ENCODE measurements at regions not wholly inside any gene's neighbourhood (a gene's known extent, or its start where the extent isn't known, plus 50 kb on each side); places are given as distances from the start of the nearest gene placed in this dataset.

DNA sequence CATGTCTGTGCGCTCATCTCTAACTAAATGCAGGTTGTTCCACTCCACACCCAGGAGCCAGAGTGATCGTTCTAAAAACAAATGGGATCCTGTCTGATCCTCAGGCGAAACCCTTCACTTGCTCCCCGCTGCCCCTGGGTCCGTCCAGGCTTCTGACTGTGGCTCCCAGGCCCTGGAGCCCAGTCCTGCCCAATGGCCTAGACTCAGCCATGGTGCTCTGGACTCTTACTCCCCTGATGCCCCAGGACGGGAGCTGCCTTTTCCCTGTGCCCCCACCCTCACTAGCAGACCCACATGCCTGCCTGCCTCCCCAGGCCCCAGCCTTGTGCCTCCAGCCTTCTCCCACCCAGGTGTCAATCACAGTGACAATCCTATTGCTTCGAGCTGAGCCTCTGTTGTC, 256.7 kb downstream of the BMP7 start:
- 96% methylated on average over 5 of the region's 7 CpGs for WGBS

DNA sequence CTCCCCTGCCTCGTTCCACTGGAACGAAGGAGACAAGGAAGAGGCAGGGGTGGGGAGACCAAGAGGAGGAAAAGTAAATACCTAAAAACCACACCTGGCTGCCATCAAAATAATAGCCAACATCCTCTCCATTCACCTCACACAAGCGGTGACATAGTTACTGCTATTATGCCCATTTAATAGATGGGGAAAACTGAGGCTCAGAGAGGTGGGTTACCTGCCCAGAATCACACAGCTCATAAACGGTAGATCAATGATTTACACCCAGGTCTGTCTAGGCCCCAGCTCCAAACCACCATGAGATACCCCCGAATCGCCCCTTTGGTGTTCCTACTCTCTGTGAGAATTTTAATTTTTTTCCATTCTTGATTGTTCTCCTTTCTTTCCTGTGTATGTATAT, 253.8 kb downstream of the BMP7 start:
- Histone ChIP-seq H3K4me3 (no peak overlapping the region), H3K4me1 (peaks cover 6% of the 10 kb centered on the region), H3K27ac (no peak overlapping the region), H3K27me3 (peaks cover 30% of the 10 kb centered on the region), H3K9me3 (no peaks in the 10 kb centered on the region), H3K36me3 (no peaks in the 10 kb centered on the region)
- TF ChIP-seq POLR2AphosphoS5 (IDR thresholded peaks at IDR 0.05) = no peak
- TF ChIP-seq, protein P1, sequence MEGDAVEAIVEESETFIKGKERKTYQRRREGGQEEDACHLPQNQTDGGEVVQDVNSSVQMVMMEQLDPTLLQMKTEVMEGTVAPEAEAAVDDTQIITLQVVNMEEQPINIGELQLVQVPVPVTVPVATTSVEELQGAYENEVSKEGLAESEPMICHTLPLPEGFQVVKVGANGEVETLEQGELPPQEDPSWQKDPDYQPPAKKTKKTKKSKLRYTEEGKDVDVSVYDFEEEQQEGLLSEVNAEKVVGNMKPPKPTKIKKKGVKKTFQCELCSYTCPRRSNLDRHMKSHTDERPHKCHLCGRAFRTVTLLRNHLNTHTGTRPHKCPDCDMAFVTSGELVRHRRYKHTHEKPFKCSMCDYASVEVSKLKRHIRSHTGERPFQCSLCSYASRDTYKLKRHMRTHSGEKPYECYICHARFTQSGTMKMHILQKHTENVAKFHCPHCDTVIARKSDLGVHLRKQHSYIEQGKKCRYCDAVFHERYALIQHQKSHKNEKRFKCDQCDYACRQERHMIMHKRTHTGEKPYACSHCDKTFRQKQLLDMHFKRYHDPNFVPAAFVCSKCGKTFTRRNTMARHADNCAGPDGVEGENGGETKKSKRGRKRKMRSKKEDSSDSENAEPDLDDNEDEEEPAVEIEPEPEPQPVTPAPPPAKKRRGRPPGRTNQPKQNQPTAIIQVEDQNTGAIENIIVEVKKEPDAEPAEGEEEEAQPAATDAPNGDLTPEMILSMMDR (IDR thresholded peaks at IDR 0.05) = no peak
- TF ChIP-seq POLR2A (IDR thresholded peaks at IDR 0.05) = no peak
- TF ChIP-seq EP300 (IDR thresholded peaks at IDR 0.05) = no peak
- no peak for DNase-seq (ENCODE audit: low spot score in 2 of 2)
- WGBS = 93% methylated on average over 6 of the region's 6 CpGs

More for the DNA sequence above, 256.7 kb downstream of the BMP7 start:
- TF ChIP-seq EP300 (IDR thresholded peaks at IDR 0.05) = no peak
- no peak for TF ChIP-seq POLR2AphosphoS5 (IDR thresholded peaks at IDR 0.05)
- Histone ChIP-seq H3K4me3 (no peak overlapping the region), H3K27ac (no peak overlapping the region), H3K36me3 (no peaks in the 10 kb centered on the region), H3K9me3 (no peaks in the 10 kb centered on the region), H3K27me3 (peaks cover 41% of the 10 kb centered on the region), H3K4me1 (peaks cover 13% of the 10 kb centered on the region)
- DNase-seq (ENCODE audit: low spot score in 2 of 2) = no peak

DNA sequence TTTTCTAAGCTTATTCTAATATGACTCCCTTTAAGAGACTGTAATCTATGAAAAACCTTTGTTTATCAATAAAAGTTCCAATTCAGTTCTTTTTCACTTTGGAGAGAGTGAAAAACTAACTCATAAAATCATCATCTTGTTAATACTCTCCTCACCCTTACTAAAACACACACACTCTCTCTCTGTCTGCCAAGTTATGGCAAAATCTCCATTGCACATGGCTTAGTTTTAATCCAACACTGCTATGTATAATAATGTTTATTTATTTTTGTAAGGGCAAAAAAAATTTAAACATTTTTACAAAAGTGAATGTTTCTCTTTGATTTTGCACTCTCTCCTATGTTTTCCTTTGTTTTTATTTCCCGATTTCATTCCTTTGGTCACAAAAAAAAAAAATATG, 253.2 kb downstream of the BMP7 start:
- Histone ChIP-seq H3K9me3 (no peaks in the 10 kb centered on the region), H3K36me3 (no peaks in the 10 kb centered on the region), H3K4me1 (peaks cover 6% of the 10 kb centered on the region), H3K27ac (no peak overlapping the region), H3K27me3 (peaks cover 30% of the 10 kb centered on the region), H3K4me3 (no peak overlapping the region)
- DNase-seq (ENCODE audit: low spot score in 2 of 2) = no peak
- TF ChIP-seq, protein P1 (IDR thresholded peaks at IDR 0.05) = no peak
- no peak for TF ChIP-seq EP300 (IDR thresholded peaks at IDR 0.05)
- TF ChIP-seq POLR2A (IDR thresholded peaks at IDR 0.05) = no peak
- no peak for TF ChIP-seq POLR2AphosphoS5 (IDR thresholded peaks at IDR 0.05)
- WGBS = 69% methylated on average over 1 of the region's 1 CpG

DNA sequence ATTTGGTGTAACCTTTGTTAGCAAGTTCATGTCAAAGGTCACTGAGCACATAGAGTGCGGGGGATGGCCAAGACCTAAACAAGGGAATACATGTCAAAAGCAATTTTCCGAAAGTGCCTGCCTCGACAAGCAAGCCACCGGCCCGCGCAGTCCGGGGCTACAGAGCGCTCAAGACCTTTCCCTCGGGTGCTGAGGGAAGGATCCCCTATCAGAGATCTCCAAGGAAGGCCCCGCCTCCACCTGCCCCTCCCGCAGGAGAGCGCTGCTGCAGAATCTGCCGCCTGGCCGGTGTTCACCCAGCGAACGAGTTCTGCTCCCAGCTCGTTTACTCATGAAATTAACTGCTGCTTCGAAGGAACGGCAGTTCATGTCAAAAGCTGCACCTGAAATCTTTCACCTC, 252.7 kb downstream of the BMP7 start:
- WGBS = 8% methylated on average over 19 of the region's 19 CpGs
- TF ChIP-seq POLR2A (IDR thresholded peaks at IDR 0.05) (no peak), POLR2AphosphoS5 (IDR thresholded peaks at IDR 0.05) (no peak), EP300 (IDR thresholded peaks at IDR 0.05) (no peak)
- TF ChIP-seq, protein P1 (IDR thresholded peaks at IDR 0.05) = no peak
- Histone ChIP-seq H3K4me1 (peaks cover 6% of the 10 kb centered on the region), H3K4me3 (no peak overlapping the region), H3K36me3 (no peaks in the 10 kb centered on the region), H3K27ac (no peak overlapping the region), H3K27me3 (peaks cover 32% of the 10 kb centered on the region), H3K9me3 (no peaks in the 10 kb centered on the region)
- DNase-seq (ENCODE audit: low spot score in 2 of 2) = no peak

DNA sequence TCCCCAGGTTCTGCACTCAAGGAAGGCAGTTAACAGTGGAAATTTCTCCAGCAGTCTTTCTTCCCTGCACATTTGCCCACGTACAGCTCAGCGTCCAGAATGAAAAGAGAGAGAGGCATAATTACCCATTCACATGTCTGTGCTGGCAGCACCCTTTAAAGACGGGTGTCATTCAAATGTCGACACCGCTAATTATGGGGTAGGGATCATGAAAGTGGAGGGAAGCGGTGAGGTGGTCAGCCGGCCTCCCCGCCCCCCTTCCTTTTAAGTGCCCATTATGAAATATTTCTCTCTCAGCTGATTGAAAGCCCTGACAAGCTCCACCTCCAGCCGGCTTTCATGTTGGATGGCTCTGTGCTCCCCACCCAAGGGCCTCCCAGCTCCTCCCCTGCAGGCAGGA, 246.1 kb downstream of the BMP7 start:
- Histone ChIP-seq H3K4me3 (no peak overlapping the region), H3K27me3 (peaks cover 34% of the 10 kb centered on the region), H3K36me3 (no peaks in the 10 kb centered on the region), H3K9me3 (no peaks in the 10 kb centered on the region), H3K27ac (no peak overlapping the region), H3K4me1 (peaks cover 3% of the 10 kb centered on the region)
- TF ChIP-seq, protein P1 (IDR thresholded peaks at IDR 0.05) = no peak
- TF ChIP-seq POLR2A (IDR thresholded peaks at IDR 0.05) (no peak), POLR2AphosphoS5 (IDR thresholded peaks at IDR 0.05) (no peak), EP300 (IDR thresholded peaks at IDR 0.05) (no peak)
- WGBS = 23% methylated on average over 9 of the region's 9 CpGs
- no peak for DNase-seq (ENCODE audit: low spot score in 2 of 2)

DNA sequence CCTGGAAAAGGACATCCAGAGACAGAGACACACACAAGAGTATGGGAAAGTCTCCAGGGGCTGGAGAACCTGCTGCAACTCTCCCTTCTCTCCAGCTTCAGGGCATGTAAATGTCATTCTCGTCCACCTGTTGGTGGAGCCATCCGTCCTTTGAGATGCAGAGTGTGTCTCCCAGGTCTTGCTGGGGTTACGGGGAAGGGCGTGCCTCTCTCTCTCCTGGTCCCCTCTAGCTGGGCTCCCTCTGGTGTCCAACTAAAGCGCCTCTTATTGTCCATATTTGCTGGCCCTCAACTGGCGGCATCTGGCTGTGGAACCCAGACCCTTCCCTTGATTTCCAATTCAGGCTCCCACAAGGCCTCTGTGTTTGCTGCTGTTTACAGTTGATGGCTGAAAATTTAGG, 244.1 kb downstream of the BMP7 start:
- no peaks in the 10 kb centered on the region for H3K9me3 ChIP-seq
- TF ChIP-seq POLR2A (IDR thresholded peaks at IDR 0.05) (no peak), POLR2AphosphoS5 (IDR thresholded peaks at IDR 0.05) (no peak)
- 84% methylated on average over 6 of the region's 6 CpGs for WGBS
- H3K4me1 ChIP-seq = peaks cover 11% of the 10 kb centered on the region
- H3K36me3 ChIP-seq = no peaks in the 10 kb centered on the region
- DNase-seq (ENCODE audit: low spot score in 2 of 2) = no peak
- no peak overlapping the region for H3K4me3 ChIP-seq
- H3K27me3 ChIP-seq = peaks cover 34% of the 10 kb centered on the region
- no peak overlapping the region for H3K27ac ChIP-seq

Data from suprapubic skin (tissue), 4 donors.